WTC11 (cell line): ENCODE measurements at regions not wholly inside any gene's neighbourhood (a gene's known extent, or its start where the extent isn't known, plus 50 kb on each side); places are given as distances from the start of the nearest gene placed in this dataset.

Experiments
- ATAC-seq: fragments of 200-7000 bp; cut with Tn5 transposase; 2 replicates; pipeline ENCODE4 v1.10.0; 2021; ENCODE audit warnings: mild to moderate bottlenecking, moderate library complexity
- CTCF ChIA-PET: fragments of 300-600 bp; sonication (Branson Sonifier 250); formaldehyde crosslinking; loops from one replicate; lab custom pipeline; 2021; ENCODE audit warnings: antibody characterized with exemption; lab: Charles Lee
- POLR2A ChIA-PET: fragments of 350-600 bp; sonication (Branson Sonifier 250); formaldehyde crosslinking; loops from one replicate; lab custom pipeline; 2021; ENCODE audit warnings: antibody characterized with exemption; lab: Charles Lee
- DNase-seq: peaks from one replicate; pipeline ENCODE4 v3.0.0; 2021; ENCODE audit warnings: low spot score
- H3K27ac Mint-ChIP-seq: 2 replicates; pipeline ENCODE4 v1.8.0; 2021; ENCODE audit warnings: mixed read lengths
- H3K27me3 Mint-ChIP-seq: 2 replicates; pipeline ENCODE4 v1.8.0; 2021; ENCODE audit warnings: low read depth, mild to moderate bottlenecking, moderate library complexity, mixed read lengths
- H3K36me3 Mint-ChIP-seq: 2 replicates; pipeline ENCODE4 v1.8.0; 2021; ENCODE audit warnings: mixed read lengths
- H3K4me1 Mint-ChIP-seq: 2 replicates; pipeline ENCODE4 v1.8.0; 2022; ENCODE audit warnings: mixed read lengths
- H3K4me3 Mint-ChIP-seq: 2 replicates; pipeline ENCODE4 v1.8.0; 2021; ENCODE audit warnings: mild to moderate bottlenecking, moderate library complexity, mixed read lengths
- H3K9me3 Mint-ChIP-seq: 2 replicates; pipeline ENCODE4 v1.8.0; 2021; ENCODE audit warnings: mixed read lengths
- ARID4B ChIP-seq: sonication (generic); formaldehyde crosslinking; IDR thresholded peaks from 2 replicates; pipeline ENCODE4 v1.8.0; 2023; ENCODE audit warnings: missing genetic modification reagents, mild to moderate bottlenecking, borderline replicate concordance
- ATF3 ChIP-seq: sonication (generic); formaldehyde crosslinking; conservative IDR thresholded peaks from 2 replicates; pipeline ENCODE4 v1.8.1; 2022; ENCODE audit warnings: mild to moderate bottlenecking, missing genetic modification reagents
- CDX4 ChIP-seq: fragments of 250-450 bp; sonication (Bioruptor Pico); IDR thresholded peaks from 2 replicates; pipeline ENCODE4 v1.9.0; 2021; ENCODE audit warnings: moderate library complexity, mild to moderate bottlenecking, inconsistent platforms, borderline replicate concordance
- CREB1 ChIP-seq: sonication (generic); formaldehyde crosslinking; IDR thresholded peaks from 2 replicates; pipeline ENCODE4 v1.8.0; 2023; ENCODE audit warnings: mild to moderate bottlenecking, missing genetic modification reagents
- GABPB1 ChIP-seq: sonication (generic); formaldehyde crosslinking; IDR thresholded peaks from 2 replicates; pipeline ENCODE4 v1.8.1; 2023; ENCODE audit warnings: mild to moderate bottlenecking, missing genetic modification reagents
- GTF2I ChIP-seq: fragments of 250-450 bp; sonication (Bioruptor Pico); conservative IDR thresholded peaks from 2 replicates; pipeline ENCODE4 v1.4.0; 2021; ENCODE audit warnings: mild to moderate bottlenecking
- JUN ChIP-seq: sonication (generic); formaldehyde crosslinking; IDR thresholded peaks from 2 replicates; pipeline ENCODE4 v1.8.0; 2023; ENCODE audit warnings: mild to moderate bottlenecking, missing genetic modification reagents
- NFYB ChIP-seq: sonication (generic); formaldehyde crosslinking; conservative IDR thresholded peaks from 2 replicates; pipeline ENCODE4 v1.8.0; 2022; ENCODE audit warnings: low read depth, missing genetic modification reagents
- TEAD1 ChIP-seq: sonication (generic); formaldehyde crosslinking; IDR thresholded peaks from 2 replicates; pipeline ENCODE4 v1.8.0; 2022; ENCODE audit warnings: mild to moderate bottlenecking, missing genetic modification reagents
- TP53 ChIP-seq: sonication (generic); formaldehyde crosslinking; IDR thresholded peaks from 2 replicates; pipeline ENCODE4 v1.8.1; 2023; ENCODE audit warnings: mild to moderate bottlenecking, missing genetic modification reagents
- ZBTB21 ChIP-seq: sonication (generic); formaldehyde crosslinking; IDR thresholded peaks from 2 replicates; pipeline ENCODE4 v1.8.1; 2023; ENCODE audit warnings: mild to moderate bottlenecking, missing genetic modification reagents, borderline replicate concordance
- ZNF121 ChIP-seq: sonication (generic); formaldehyde crosslinking; IDR thresholded peaks from 2 replicates; pipeline ENCODE4 v1.8.0; 2023; ENCODE audit warnings: missing genetic modification reagents
- ZNF219 ChIP-seq: sonication (generic); formaldehyde crosslinking; IDR thresholded peaks from 2 replicates; pipeline ENCODE4 v1.8.0; 2023; ENCODE audit warnings: missing genetic modification reagents, mild to moderate bottlenecking, borderline replicate concordance
- ZNF425 ChIP-seq: fragments of 250-450 bp; sonication (Bioruptor Pico); conservative IDR thresholded peaks from 2 replicates; pipeline ENCODE4 v1.9.0; 2021; ENCODE audit warnings: mild to moderate bottlenecking
- ZNF512 ChIP-seq: sonication (generic); formaldehyde crosslinking; IDR thresholded peaks from 2 replicates; pipeline ENCODE4 v1.8.1; 2022; ENCODE audit warnings: missing genetic modification reagents, borderline replicate concordance
- TF ChIP-seq, protein P1 (sequence below): sonication (generic); formaldehyde crosslinking; IDR thresholded peaks from 2 replicates; pipeline ENCODE4 v1.8.1; 2023; ENCODE audit warnings: mild to moderate bottlenecking, missing genetic modification reagents, moderate library complexity
- TF ChIP-seq, protein P2 (sequence below): sonication (generic); formaldehyde crosslinking; conservative IDR thresholded peaks from 2 replicates; pipeline ENCODE4 v1.8.1; 2023; ENCODE audit warnings: mild to moderate bottlenecking, low read depth, missing genetic modification reagents, moderate library complexity
- TF ChIP-seq, protein P3 (sequence below): sonication (generic); formaldehyde crosslinking; IDR thresholded peaks from 2 replicates; pipeline ENCODE4 v1.8.1; 2022; ENCODE audit warnings: mild to moderate bottlenecking, missing genetic modification reagents, moderate library complexity, borderline replicate concordance

DNA sequence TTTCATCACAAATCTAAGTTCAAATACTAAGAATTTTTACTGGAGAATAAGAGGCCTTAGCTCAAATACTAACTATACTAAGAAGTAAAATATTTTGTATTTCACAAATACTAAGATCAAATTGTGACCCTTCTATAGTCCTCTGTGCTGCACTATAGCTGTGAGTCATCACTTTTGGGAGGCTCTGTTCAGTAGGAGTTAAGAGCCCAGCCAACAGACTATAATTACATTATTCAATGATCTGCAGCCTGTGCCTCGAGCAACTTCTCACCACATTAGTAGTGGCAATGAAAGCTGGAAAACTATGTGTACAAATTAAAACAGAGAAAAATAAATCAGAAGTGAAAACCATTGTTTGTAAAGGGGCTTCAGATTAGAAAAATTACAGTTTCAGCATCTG lies 147.3 kb upstream of the GPC6 start:
- POLR2A ChIA-PET, result no interaction called here
- H3K27ac Mint-ChIP-seq, result no peak overlapping the region
- no peak overlapping the region for H3K4me3 Mint-ChIP-seq
- CTCF ChIA-PET, result no interaction called here
- ATAC-seq, result no peak
- no peaks in the 10 kb centered on the region for H3K9me3 Mint-ChIP-seq
- TF ChIP-seq, protein P1, sequence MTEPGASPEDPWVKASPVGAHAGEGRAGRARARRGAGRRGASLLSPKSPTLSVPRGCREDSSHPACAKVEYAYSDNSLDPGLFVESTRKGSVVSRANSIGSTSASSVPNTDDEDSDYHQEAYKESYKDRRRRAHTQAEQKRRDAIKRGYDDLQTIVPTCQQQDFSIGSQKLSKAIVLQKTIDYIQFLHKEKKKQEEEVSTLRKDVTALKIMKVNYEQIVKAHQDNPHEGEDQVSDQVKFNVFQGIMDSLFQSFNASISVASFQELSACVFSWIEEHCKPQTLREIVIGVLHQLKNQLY (CRISPR knock-in tag), result no peak
- TF ChIP-seq, protein P2, sequence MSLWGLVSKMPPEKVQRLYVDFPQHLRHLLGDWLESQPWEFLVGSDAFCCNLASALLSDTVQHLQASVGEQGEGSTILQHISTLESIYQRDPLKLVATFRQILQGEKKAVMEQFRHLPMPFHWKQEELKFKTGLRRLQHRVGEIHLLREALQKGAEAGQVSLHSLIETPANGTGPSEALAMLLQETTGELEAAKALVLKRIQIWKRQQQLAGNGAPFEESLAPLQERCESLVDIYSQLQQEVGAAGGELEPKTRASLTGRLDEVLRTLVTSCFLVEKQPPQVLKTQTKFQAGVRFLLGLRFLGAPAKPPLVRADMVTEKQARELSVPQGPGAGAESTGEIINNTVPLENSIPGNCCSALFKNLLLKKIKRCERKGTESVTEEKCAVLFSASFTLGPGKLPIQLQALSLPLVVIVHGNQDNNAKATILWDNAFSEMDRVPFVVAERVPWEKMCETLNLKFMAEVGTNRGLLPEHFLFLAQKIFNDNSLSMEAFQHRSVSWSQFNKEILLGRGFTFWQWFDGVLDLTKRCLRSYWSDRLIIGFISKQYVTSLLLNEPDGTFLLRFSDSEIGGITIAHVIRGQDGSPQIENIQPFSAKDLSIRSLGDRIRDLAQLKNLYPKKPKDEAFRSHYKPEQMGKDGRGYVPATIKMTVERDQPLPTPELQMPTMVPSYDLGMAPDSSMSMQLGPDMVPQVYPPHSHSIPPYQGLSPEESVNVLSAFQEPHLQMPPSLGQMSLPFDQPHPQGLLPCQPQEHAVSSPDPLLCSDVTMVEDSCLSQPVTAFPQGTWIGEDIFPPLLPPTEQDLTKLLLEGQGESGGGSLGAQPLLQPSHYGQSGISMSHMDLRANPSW (CRISPR knock-in tag), result no peak
- no peak for TF ChIP-seq ZBTB21 (CRISPR knock-in tag)
- TF ChIP-seq ZNF121 (CRISPR knock-in tag), result no peak
- TF ChIP-seq ARID4B, result no peak
- TF ChIP-seq ZNF512 (CRISPR knock-in tag), result no peak
- no peak for TF ChIP-seq ATF3 (CRISPR knock-in tag)
- no peak for TF ChIP-seq TEAD1 (CRISPR knock-in tag)
- no peak for TF ChIP-seq TP53 (CRISPR knock-in tag)
- TF ChIP-seq NFYB (CRISPR knock-in tag), result no peak
- TF ChIP-seq CDX4 (CRISPR knock-in tag), result no peak
- no peak for TF ChIP-seq ZNF425 (CRISPR knock-in tag)
- no peak for TF ChIP-seq CREB1
- TF ChIP-seq JUN, result no peak
- no peak for TF ChIP-seq GABPB1 (CRISPR knock-in tag)
- TF ChIP-seq, protein P3, sequence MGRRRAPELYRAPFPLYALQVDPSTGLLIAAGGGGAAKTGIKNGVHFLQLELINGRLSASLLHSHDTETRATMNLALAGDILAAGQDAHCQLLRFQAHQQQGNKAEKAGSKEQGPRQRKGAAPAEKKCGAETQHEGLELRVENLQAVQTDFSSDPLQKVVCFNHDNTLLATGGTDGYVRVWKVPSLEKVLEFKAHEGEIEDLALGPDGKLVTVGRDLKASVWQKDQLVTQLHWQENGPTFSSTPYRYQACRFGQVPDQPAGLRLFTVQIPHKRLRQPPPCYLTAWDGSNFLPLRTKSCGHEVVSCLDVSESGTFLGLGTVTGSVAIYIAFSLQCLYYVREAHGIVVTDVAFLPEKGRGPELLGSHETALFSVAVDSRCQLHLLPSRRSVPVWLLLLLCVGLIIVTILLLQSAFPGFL (CRISPR knock-in tag), result no peak
- no peak for TF ChIP-seq ZNF219 (CRISPR knock-in tag)
- TF ChIP-seq GTF2I (CRISPR knock-in tag), result no peak
- H3K36me3 Mint-ChIP-seq, result no peaks in the 10 kb centered on the region
- peaks cover 13% of the 10 kb centered on the region for H3K4me1 Mint-ChIP-seq
- H3K27me3 Mint-ChIP-seq, result no peaks in the 10 kb centered on the region
- no peak for DNase-seq
